ENCODE measurements at regions not wholly inside any gene's neighbourhood (a gene's known extent, or its start where the extent isn't known, plus 50 kb on each side); places are given as distances from the start of the nearest gene placed in this dataset.

- TF ChIP-seq CTCF (conservative IDR thresholded peaks at IDR 0.05; ENCODE audit: low read depth, low read length) = no peak
- TF ChIP-seq EZH2 (IDR thresholded peaks at IDR 0.05; ENCODE audit: borderline replicate concordance, low read depth, low read length, poor library complexity, severe bottlenecking) = no peak
Measured at GRCh38 chr2:9744256-9745004, 98.8 kb upstream of the TAF1B start.

Measured in A673 (cell line).